GM20431 (cell line): ENCODE measurements at regions not wholly inside any gene's neighbourhood (a gene's known extent, or its start where the extent isn't known, plus 50 kb on each side); places are given as distances from the start of the nearest gene placed in this dataset.
"Not testable (repeated sequence)": the region's sequence is repeated elsewhere in the genome, so short reads cannot be mapped to it uniquely, and the experiment has no call there.

ENCODE experiments used
- in situ Hi-C: fragments of 300-500 bp; cut with MseI, MboI; formaldehyde crosslinking; loops from one replicate; pipeline ENCODE4 v1.15.0; 2020; ENCODE audit warnings: low sequenced_read_pairs; ENCODE audit not compliant: unreplicated experiment

GRCh38 chr6:8943073-8943472 lies 507.7 kb upstream of the SLC35B3 start:
- in situ Hi-C loops: no loop called here

- in situ Hi-C loops: no loop called here
Measured at GRCh38 chr6:8941577-8941976, 506.2 kb upstream of the SLC35B3 start.

- in situ Hi-C loops: no loop called here
Measured at GRCh38 chr6:8940356-8940755, 505.0 kb upstream of the SLC35B3 start.

- in situ Hi-C loops: no loop called here
Measured at GRCh38 chr6:8939615-8940014, 504.3 kb upstream of the SLC35B3 start.

GRCh38 chr6:8934318-8934717 lies 499.0 kb upstream of the SLC35B3 start:
- in situ Hi-C loops: no loop called here

GRCh38 chr6:8930009-8930408 lies 494.7 kb upstream of the SLC35B3 start:
- in situ Hi-C loops: no loop called here

- in situ Hi-C loops: not testable (repeated sequence)
Measured at GRCh38 chr6:8920244-8920643, 484.9 kb upstream of the SLC35B3 start.

GRCh38 chr6:8918196-8918595 lies 482.9 kb upstream of the SLC35B3 start:
- in situ Hi-C loops: no loop called here

- in situ Hi-C loops: no loop called here
Measured at GRCh38 chr6:8914700-8915099, 479.4 kb upstream of the SLC35B3 start.

GRCh38 chr6:8908638-8909037 lies 473.3 kb upstream of the SLC35B3 start:
- in situ Hi-C loops: no loop called here

GRCh38 chr6:8906699-8907098 lies 471.4 kb upstream of the SLC35B3 start:
- in situ Hi-C loops: no loop called here

- in situ Hi-C loops: no loop called here
Measured at GRCh38 chr6:8905757-8906156, 470.4 kb upstream of the SLC35B3 start.

- in situ Hi-C loops: no loop called here
Measured at GRCh38 chr6:8904754-8905153, 469.4 kb upstream of the SLC35B3 start.

GRCh38 chr6:8900056-8900455 lies 464.7 kb upstream of the SLC35B3 start:
- in situ Hi-C loops: no loop called here

GRCh38 chr6:8889514-8889913 lies 454.2 kb upstream of the SLC35B3 start:
- in situ Hi-C loops: no loop called here

- in situ Hi-C loops: no loop called here
Measured at GRCh38 chr6:8888468-8888867, 453.1 kb upstream of the SLC35B3 start.

- in situ Hi-C loops: no loop called here
Measured at GRCh38 chr6:8881663-8882062, 446.3 kb upstream of the SLC35B3 start.

GRCh38 chr6:8879334-8879733 lies 444.0 kb upstream of the SLC35B3 start:
- in situ Hi-C loops: no loop called here

GRCh38 chr6:8875986-8876385 lies 440.6 kb upstream of the SLC35B3 start:
- in situ Hi-C loops: no loop called here

GRCh38 chr6:8872589-8872988 lies 437.2 kb upstream of the SLC35B3 start:
- in situ Hi-C loops: no loop called here

GRCh38 chr6:8865451-8865850 lies 430.1 kb upstream of the SLC35B3 start:
- in situ Hi-C loops: no loop called here

GRCh38 chr6:8860671-8861070 lies 425.3 kb upstream of the SLC35B3 start:
- in situ Hi-C loops: no loop called here

GRCh38 chr6:8859501-8859900 lies 424.2 kb upstream of the SLC35B3 start:
- in situ Hi-C loops: no loop called here
